ENCODE measurements at regions not wholly inside any gene's neighbourhood (a gene's known extent, or its start where the extent isn't known, plus 50 kb on each side); places are given as distances from the start of the nearest gene placed in this dataset.

DNA sequence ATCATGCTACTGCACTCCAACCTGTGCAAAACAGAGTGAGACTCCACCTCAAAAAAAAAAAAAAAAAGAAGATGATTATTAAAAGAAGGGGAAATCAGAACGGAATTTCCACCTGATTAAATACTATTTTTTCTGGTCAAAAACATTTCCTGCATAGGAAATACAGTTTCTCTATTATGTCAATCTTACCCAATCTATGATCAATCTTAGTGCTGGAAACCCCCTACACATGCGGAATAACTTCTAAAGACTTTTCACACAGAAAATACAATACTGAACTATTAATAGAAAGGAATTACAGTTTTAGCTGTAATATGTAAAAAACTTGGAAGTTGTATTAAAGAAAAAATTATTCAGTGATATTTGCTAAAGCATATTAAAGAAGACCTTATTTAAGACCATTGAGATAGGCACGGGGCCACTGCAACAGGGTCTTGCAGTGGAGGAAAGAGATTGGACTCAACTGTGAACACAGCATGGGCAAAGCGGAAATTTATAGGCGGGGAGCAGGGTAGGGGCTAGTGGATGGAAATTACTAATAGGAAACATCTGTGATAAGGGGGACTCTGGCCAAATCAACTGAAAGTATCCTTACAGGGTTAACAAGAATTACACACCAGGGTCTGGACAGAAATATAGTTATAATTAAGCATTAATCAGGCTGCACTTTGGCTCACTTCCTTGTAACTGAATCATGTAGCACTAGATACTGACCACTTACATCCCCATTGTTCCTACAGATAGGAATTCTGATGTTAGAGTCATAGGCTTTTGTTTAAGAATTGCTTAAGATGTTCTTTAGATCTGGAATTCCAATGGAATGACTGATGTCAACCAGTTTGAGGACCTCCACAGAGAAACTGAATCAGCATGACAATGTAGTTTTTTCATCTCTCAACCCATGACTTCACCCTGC is 411.5 kb upstream of the DDI1 start:
- DNase-seq (ENCODE audit: low spot score), result no peak

DNA sequence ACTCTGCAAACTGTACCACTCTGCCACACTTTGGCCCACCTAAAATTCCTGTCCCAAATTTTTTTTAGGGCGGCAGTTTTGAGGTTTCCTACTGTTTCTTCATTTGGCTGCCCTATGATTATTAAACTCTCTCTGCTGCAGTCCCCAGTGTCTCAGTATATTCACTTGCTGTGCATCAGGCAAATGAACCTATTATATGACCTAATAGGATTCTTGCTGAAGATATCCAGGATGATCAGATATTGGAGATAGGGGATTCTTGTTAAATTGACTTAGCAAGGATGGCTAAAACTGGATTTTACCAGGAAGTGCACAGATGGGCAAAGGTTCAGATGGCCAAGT is 410.8 kb upstream of the DDI1 start:
- no peak for DNase-seq (ENCODE audit: low spot score)

DNA sequence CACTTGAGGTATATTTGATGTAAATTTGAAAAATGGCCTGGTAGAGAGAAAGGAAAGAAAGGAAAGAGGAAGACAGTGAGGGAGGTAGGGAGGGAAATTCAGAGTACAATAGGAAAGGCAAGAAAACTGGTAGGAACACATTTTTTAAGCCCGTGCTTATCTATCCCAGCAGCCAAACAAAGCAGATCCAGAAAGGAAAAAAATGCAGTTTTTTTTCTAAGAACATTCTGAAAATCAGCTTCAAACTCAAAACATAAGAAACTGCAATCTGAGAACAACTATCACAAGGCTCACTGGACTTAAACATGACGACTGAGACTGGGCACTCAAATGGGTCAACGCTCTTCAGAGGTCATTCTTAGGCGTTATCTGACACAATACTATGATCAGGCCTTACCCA is 408.3 kb upstream of the DDI1 start:
- DNase-seq (ENCODE audit: low spot score), result no peak

DNA sequence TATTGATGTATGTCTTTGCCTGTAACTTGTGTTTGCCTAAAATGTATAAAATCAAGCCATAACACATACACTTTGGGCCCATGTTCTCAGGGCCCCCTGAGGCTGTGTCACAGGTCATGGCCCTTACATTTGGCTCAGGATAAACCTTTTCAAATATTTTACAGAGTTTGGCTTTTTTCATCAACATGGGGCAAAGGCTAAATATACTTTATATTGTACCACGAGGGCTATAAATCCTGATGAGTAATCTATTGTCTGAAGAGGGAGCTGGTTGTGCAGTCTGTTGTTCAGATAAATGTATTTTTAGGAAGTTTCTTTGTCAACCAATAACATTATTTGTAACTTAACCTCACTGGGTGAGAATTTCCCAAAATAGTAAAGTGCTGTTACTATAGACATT is 404.6 kb upstream of the DDI1 start:
- DNase-seq (ENCODE audit: low spot score), result no peak

DNA sequence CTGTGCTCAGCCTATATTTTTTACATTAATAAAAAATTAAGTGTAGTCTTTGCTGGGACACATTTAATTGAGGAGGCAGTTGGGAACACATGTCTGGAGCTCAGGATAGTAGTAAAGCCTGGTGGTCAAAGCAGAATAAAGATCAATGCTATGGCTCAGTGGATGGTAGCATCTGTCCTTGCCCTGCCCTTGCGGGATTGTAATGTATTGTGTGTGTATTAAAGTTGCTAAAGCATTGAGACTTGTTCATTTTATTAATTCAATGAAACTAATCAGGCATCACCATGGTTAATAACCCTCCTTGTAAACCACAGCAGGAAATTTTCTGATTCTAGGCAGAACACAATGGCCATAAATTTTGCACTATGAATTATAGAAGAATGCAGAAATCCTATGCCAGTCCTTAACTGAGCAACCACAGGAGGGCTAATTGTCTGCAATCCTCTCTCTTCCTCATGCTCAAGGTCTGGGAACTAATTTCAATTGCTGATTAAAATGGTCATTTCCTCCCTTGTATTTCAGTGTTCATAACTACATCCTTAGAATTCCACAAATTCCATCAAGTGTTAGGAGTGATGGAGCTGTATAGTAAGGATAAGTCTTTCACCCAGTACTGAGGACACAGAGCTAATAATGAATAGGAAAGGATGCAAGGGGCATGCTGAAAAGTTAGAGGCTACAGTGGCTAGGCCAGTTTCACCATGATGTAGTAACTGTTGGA is 403.2 kb upstream of the DDI1 start:
- no peak for DNase-seq (ENCODE audit: low spot score)

DNA sequence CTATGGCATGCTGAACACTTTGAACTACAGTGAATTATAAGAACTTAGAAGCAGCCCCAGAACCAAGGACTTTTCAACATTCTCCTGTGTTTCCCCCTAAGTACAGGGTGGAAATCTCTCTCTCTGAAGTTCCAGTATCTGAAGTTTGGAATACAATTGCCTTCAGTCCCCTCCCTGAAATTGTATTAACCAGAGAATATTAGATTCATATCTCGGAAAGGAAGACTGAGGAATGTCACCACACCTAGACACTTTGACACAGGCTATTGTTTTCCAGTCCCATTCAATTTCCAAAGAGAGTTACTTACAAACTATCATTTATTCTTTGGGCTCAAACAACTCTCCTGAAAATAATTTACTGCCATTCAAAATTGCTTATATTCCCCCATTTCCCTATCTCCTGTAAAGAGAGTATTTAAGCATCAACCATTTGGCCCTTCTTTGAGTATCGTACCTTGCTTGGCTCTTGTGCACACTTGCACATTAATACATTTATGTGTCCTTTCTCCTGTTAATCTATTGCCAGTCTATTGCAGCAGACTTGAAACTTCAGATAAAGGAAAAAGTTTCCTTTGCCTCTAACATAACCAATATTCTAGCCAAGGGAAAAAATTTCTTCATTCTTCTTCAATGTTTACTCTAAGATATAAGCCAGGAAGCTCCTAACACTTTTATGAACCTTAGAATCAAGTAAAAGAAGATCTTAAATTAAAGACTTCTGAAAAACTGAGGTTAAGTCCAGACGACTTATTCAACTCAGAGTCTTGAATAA is 402.4 kb upstream of the DDI1 start:
- DNase-seq (ENCODE audit: low spot score), result no peak

DNA sequence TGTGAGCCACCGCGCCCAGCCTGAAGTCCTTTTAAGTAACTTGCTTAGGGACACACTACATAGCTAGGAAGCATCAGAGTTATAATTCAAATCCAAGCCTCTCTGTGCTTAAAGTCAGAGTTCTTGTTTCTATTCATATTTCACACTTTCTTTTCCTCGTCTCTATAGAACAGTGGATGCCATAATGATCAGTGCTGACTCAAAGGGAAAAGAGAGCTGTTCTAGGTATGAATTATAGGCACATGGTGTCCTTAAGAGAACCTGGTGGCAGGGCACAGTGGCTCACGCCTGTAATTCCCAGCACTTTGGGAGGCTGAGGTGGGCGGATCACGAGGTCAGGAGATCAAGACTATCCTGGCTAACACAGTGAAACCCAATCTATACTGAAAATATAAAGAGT is 400.2 kb upstream of the DDI1 start:
- DNase-seq (ENCODE audit: low spot score), result no peak

DNA sequence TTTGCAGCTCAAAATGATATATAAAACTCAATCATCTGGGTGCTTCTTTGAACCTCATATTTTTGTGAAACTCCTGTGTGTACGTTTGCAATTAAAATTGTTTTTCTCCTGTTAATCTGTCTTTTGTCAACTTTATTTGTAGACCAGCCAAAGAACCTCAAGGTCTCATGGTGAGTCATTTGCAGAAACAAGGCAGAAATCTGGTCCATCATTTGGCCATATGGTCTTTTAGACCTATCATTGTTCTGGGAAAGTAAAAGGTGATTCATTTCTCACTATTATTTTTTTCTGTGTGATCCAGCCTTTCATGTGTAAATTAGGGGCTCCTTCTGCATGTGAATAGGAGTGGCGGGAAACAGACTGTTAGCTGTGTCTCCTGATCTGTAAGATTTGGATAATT is 399.1 kb upstream of the DDI1 start:
- DNase-seq (ENCODE audit: low spot score), result no peak

DNA sequence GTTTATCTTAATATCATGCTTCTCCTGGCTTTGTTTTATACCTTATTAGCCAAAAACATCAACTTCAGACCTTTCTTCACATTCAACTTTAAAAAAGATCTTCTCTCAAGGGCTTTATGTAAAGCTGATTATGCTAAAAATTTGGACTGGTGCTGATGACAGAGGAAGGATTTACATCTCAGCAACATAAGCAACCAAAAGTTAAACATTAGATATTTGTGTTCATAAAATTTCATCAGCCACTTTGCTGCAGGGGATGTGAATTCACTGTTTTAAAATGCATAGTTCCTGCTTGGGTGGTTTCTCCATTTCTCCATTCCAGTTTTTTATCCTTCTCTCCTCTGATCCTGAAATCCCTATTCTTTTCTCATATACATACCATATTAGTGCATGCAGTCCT is 398.6 kb upstream of the DDI1 start:
- no peak for DNase-seq (ENCODE audit: low spot score)

DNA sequence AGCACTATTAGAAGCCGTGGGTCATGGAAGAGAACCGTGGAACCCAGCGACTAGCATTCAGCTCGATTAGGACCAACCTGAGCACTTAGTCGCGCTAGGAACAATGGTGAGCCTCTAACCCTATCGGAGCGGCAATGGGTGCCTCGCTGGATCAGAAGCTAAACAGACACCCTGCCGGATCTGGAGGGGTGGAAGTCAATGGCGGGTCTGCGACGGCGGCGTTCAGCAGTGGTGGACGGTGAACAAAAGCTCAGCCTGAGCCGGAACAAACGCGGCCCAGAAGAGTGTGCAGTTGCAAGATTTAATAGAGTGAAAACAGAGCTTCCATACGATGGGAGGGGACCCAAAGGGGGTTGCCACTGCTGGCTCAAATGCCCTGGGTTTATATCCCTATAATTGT is 391.8 kb upstream of the DDI1 start:
- DNase-seq (ENCODE audit: low spot score), result no peak

DNA sequence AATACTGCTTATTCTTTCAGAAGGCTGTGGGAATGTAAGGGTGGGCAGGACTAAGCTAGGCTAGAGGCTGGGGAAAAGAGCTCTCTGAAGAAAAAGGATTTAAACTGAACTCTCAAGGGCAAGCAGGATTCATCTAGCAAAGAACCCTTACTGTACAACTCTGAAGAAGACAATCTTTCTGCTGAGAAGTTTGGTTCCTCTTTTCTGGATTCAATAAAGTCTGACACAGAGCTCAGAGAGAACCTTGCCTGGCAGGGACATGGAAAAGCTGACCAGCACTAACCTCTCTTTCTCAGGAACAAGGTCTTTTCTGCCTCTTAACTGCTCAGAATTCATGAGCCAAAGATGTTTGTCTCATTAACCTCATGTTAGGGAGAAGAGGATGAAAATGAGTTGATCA is 388.4 kb upstream of the DDI1 start:
- no peak for DNase-seq (ENCODE audit: low spot score)

DNA sequence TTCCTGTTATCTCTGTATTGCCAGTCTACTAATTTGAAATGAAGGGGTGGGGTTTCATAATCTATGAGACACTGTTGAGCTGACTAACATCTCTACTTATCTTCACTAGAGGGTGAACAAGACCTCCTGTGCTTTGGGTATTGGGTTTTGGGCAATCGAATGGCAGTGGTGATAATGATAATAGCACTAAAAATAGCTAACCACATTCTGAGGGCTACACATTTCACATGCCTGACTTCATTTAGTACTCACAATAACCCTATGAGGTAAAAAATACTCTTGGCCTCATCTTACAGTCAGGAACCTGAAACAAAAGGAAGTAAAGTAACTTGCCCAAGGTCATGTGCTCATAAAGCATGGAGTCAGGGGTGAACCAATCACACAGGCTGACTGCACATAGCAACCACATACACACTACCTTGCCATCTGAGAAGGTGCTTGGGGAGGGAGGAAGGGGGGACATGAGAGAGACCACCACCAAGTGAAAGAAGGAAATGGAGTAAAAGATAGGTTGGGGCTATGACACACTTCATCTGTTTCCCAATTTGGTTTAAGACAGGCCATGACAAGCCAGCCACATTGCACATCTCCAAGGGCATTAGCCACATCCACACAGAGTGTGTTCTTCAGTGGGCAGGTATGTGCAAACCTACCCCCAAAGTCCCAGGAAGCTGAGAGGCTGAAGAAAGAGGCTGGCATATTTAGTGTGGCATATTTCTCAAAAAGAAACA is 387.6 kb upstream of the DDI1 start:
- no peak for DNase-seq (ENCODE audit: low spot score)

DNA sequence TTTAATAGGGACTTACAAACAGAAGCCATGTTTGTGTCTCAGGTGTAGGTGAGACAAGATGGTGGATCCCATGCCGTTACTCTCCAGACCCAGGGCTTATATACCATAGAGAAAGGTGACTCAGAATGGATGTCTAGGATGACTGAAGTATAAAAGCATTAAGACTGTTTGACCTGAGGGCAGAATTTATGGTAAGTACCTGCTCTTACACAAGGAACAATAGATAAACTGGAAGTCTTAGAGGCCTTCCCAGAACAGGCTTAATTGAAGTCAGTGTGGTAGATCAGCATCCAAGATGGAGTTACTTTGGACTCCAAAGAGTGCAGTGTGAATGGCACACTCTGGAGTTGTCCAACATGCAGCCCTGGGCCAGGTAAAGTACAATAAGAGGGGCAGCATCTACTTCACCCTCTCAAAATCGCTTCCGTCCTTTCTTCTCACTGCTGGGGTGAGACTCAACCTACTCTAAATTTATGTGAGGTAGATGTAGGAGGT is 387.0 kb upstream of the DDI1 start:
- no peak for DNase-seq (ENCODE audit: low spot score)

DNA sequence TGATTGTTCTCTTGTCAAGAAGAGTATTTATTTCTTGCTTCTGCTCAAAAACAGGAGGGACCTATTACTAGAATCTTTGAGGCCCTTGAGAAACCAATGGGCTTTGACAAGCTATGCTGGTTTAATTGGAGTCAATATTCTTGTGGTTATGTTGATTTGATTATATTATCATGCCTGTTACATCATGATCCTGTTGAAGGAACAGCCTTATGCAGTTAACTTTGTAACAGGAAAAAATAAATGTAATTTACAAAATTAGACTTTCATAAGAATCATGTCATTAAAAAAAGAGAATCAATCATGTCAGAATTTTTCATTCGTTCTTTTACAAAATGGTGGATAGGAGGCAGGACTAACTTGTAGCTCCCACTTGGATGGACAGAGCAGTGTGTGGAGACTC is 386.1 kb upstream of the DDI1 start:
- DNase-seq (ENCODE audit: low spot score), result no peak

DNA sequence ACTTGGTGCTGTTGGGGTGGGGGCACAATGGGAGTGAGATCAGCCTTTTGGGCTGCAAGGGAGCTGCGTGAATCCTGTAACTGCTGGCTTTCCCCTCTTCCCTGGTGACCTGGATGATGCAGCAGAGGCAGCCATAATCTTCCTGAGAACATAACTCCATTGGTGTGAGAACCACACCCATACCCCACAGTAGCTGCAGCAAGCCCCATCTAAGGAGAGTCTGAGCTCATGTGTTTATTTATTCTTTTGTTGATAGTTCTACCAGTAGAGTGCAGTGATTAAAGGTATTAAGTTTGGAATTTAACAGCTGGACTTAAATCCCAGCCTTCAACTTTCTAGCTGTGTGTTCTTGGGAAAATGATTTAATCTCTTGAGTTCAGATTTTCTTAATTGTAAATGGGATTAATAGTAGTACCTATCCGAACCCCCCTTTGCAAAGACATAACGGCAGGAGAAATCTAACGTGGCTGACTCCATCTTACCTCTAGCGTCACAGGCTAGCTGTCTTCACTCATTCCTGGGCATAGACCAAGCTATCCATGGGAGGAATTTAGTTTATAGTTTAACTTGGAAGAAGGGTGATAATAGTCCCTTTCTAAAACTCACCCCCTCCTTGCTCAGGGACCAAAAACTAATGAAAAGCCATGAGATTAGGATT is 385.0 kb upstream of the DDI1 start:
- no peak for DNase-seq (ENCODE audit: low spot score)

DNA sequence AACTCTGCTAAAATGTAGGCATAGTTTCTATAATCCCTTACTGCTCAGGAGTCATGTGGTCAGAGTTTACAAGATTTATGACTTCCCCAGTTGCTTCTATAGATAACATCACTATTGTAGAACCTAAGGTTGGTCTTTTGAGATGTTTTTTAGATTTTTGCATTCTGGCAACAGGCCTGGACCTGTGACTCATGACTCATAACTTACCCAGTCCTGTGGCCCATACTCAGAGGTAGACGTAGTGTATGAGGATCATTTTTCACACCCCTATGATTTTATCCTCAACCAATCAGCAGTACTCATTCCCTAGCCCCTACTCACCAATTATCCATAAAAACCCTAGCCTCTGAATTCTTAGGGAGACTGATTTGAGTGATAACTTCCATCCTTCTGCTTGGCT is 384.4 kb upstream of the DDI1 start:
- no peak for DNase-seq (ENCODE audit: low spot score)

DNA sequence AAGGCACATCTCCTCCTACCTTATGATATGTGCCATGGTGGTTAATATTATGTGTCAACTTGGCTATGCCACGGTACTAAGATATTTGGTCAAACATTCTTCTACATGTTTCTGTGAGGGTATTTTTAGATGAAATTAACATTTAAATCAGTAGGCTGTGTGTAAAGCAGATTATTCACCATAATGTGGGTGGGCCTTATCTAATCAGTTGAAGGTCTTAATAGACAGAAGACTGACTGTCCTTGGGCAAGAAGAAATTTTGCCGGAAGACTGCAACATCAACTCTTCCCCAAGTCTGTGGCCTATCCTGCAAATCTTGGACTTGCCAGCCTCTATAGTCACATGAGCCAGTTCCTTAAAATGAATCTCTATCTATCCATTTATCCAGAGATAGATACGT is 380.1 kb upstream of the DDI1 start:
- no peak for DNase-seq (ENCODE audit: low spot score)

DNA sequence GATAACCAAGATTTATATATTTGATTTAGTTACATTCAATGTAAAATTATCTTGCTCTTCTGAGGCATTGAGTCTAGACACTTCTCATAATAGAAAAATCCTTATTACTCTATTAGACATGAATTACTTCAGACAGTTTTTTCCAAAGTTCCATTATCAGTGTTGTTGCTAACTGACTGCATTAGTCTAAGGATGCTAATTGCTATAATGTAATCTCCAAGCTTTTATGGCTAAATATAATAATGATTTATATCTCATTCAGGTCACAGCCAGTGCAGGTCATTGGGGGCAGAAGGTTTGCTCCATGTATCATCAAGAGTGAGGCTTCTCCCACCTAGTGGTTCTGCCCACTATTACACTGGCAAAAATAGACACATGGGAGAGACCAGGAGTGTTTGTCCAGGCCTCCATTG is 377.2 kb upstream of the DDI1 start:
- no peak for DNase-seq (ENCODE audit: low spot score)

DNA sequence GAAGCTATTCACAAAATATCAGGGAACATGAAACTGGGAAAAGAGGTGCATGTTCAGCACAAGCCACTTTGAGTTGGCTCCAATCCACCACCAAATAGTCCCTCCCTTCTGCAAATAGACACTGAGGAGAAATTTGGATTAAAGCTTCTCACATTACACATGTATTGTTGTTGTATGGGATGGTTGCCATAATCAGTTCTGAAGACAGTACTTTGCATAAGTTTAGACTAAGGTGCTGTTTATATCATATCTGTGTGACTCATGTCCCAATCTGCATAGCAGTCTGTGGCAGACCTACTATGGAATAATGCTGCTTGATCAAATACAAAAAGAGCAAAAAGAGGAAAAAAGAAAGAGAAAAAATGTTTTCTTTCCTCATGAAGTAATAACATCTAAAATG is 376.7 kb upstream of the DDI1 start:
- DNase-seq (ENCODE audit: low spot score), result no peak

DNA sequence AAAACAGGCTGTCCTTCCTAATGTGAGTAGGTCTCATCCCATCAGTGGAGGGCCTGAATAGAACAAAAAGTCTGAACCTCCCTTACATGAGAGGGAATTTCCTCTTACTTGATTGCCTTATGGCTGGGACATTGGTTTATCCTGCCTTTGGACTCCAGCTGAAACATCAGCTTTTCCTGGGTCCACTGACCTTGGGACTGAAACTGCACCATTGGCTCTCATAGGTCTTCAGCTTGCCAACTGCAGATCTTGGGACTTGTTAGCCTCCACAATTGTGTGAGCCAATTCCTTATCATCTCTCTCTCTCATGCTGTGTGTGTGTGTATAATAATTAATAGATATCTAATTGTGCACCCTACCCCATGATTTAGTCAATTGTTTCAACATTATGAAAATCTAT is 375.3 kb upstream of the DDI1 start:
- DNase-seq (ENCODE audit: low spot score), result no peak

DNA sequence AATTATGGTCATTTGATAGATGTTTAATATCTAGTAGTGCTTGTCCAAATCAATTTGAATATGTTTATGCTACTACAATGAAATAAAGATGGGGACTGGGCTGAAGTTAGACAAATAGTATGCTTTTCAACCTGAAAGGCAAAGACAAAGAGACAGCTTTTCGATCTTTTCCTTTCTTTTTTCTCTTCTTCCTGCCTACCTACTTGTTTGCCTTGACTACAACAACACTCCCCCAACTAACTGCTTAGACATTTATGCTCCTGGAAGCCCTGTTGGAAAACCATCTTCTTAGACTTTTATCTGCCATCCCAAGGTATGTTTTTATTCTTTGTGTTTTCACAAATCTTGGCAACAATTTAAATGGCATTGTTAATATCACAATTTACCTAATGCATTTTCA is 374.4 kb upstream of the DDI1 start:
- DNase-seq (ENCODE audit: low spot score), result no peak

DNA sequence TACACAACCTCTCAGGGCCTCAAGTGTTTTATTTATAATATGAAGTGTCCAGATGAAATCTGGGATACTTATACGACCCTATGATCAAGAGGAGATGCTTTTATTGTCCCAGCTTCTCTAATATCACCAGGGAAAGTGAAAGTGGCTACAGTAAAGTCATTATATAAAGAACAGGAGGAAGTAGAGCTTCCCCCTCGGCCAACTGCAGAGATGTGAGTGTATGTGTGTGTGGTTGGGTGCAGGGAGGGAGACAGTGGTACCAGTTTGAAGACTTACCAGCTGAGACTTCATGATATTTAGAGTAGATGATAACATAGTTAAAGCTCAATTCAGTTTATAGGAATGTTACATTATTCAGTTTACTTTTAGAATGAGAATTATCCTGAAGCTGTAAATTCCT is 373.6 kb upstream of the DDI1 start:
- DNase-seq (ENCODE audit: low spot score), result no peak
